HG03469 (cell line): ENCODE measurements at regions not wholly inside any gene's neighbourhood (a gene's known extent, or its start where the extent isn't known, plus 50 kb on each side); places are given as distances from the start of the nearest gene placed in this dataset.
"Not testable (repeated sequence)": the region's sequence is repeated elsewhere in the genome, so short reads cannot be mapped to it uniquely, and the experiment has no call there.

ENCODE experiments used
- ATAC-seq: cut with Tn5 transposase; IDR thresholded peaks from one replicate; pipeline ENCODE4 v1.9.1; 2021; ENCODE audit warnings: mild to moderate bottlenecking, moderate library complexity, moderate number of reproducible peaks; ENCODE audit not compliant: unreplicated experiment

GRCh38 chr2:58634653-58635370, 393.7 kb upstream of the FANCL start:
- ATAC-seq: no peak

- ATAC-seq: no peak
These were observed 392.7 kb upstream of the FANCL start for GRCh38 chr2:58633613-58634365.

- ATAC-seq: no peak
These were observed 390.9 kb upstream of the FANCL start for GRCh38 chr2:58631986-58632385.

- no peak for ATAC-seq
These were observed 388.5 kb upstream of the FANCL start for GRCh38 chr2:58629545-58630119.

- ATAC-seq: no peak
These were observed 379.8 kb upstream of the FANCL start for GRCh38 chr2:58620896-58621295.

GRCh38 chr2:58620093-58620492, 379.0 kb upstream of the FANCL start:
- no peak for ATAC-seq

GRCh38 chr2:58616961-58617360, 375.8 kb upstream of the FANCL start:
- no peak for ATAC-seq

- no peak for ATAC-seq
These were observed 373.1 kb upstream of the FANCL start for GRCh38 chr2:58614219-58614618.

- ATAC-seq: no peak
These were observed 371.8 kb upstream of the FANCL start for GRCh38 chr2:58612973-58613372.

GRCh38 chr2:58609326-58609725, 368.2 kb upstream of the FANCL start:
- no peak for ATAC-seq

GRCh38 chr2:58608146-58608545, 367.0 kb upstream of the FANCL start:
- no peak for ATAC-seq

GRCh38 chr2:58607448-58607847, 366.3 kb upstream of the FANCL start:
- ATAC-seq: no peak

- no peak for ATAC-seq
These were observed 365.7 kb upstream of the FANCL start for GRCh38 chr2:58606799-58607198.

- no peak for ATAC-seq
These were observed 363.0 kb upstream of the FANCL start for GRCh38 chr2:58604096-58604495.

GRCh38 chr2:58601017-58601416, 359.9 kb upstream of the FANCL start:
- ATAC-seq: no peak

GRCh38 chr2:58598171-58598570, 357.0 kb upstream of the FANCL start:
- ATAC-seq: no peak

- no peak for ATAC-seq
These were observed 354.6 kb upstream of the FANCL start for GRCh38 chr2:58595714-58596113.

- ATAC-seq: no peak
These were observed 353.6 kb upstream of the FANCL start for GRCh38 chr2:58594762-58595161.

GRCh38 chr2:58594175-58594574, 353.1 kb upstream of the FANCL start:
- ATAC-seq: no peak

GRCh38 chr2:58586178-58586577, 345.1 kb upstream of the FANCL start:
- not testable (repeated sequence) for ATAC-seq

- no peak for ATAC-seq
These were observed 344.1 kb upstream of the FANCL start for GRCh38 chr2:58585233-58585632.

GRCh38 chr2:58584606-58585118, 343.5 kb upstream of the FANCL start:
- no peak for ATAC-seq
